ENCODE measurements at regions not wholly inside any gene's neighbourhood (a gene's known extent, or its start where the extent isn't known, plus 50 kb on each side); places are given as distances from the start of the nearest gene placed in this dataset.

GRCh38 chr10:55310143-55310542 is 509.1 kb upstream of the PCDH15 start:
- intact Hi-C loops (cut with DNase I): no loop called here
- no peak for DNase-seq (ENCODE audit: extremely low spot score)
- no peaks in the 10 kb centered on the region for H3K36me3 ChIP-seq
- no peaks in the 10 kb centered on the region for H3K27me3 ChIP-seq
- TF ChIP-seq POLR2A (IDR thresholded peaks at IDR 0.05; ENCODE audit: low read depth) (no peak), POLR2AphosphoS5 (IDR thresholded peaks at IDR 0.05) (no peak), EP300 (IDR thresholded peaks at IDR 0.05) (no peak), CTCF (IDR thresholded peaks at IDR 0.05) (no peak)
- no peaks in the 10 kb centered on the region for H3K9me3 ChIP-seq
- no peaks in the 10 kb centered on the region for H3K4me1 ChIP-seq
- no peak overlapping the region for H3K27ac ChIP-seq (replicated peaks in 1 of 4)
- 89% methylated on average over 1 of the region's 1 CpG for WGBS
- no peak overlapping the region for H3K4me3 ChIP-seq

- Histone ChIP-seq H3K4me3 (no peak overlapping the region), H3K27me3 (no peaks in the 10 kb centered on the region), H3K9me3 (no peaks in the 10 kb centered on the region), H3K36me3 (no peaks in the 10 kb centered on the region), H3K4me1 (no peaks in the 10 kb centered on the region), H3K27ac (replicated peaks in 1 of 4) (no peak overlapping the region)
- DNase-seq (ENCODE audit: extremely low spot score): no peak
- TF ChIP-seq POLR2A (IDR thresholded peaks at IDR 0.05; ENCODE audit: low read depth): no peak
- intact Hi-C loops (cut with DNase I): no loop called here
These were observed 504.3 kb upstream of the PCDH15 start for GRCh38 chr10:55305285-55305684.

GRCh38 chr10:55287346-55287745 is 486.3 kb upstream of the PCDH15 start:
- Histone ChIP-seq H3K4me1 (no peaks in the 10 kb centered on the region), H3K27me3 (no peaks in the 10 kb centered on the region), H3K36me3 (no peaks in the 10 kb centered on the region), H3K4me3 (no peak overlapping the region), H3K9me3 (no peaks in the 10 kb centered on the region), H3K27ac (replicated peaks in 1 of 4) (no peak overlapping the region)
- 55% methylated on average over 2 of the region's 2 CpGs for WGBS
- TF ChIP-seq CTCF (IDR thresholded peaks at IDR 0.05): no peak
- TF ChIP-seq POLR2AphosphoS5 (IDR thresholded peaks at IDR 0.05): no peak
- no peak for TF ChIP-seq EP300 (IDR thresholded peaks at IDR 0.05)
- no peak for TF ChIP-seq POLR2A (IDR thresholded peaks at IDR 0.05; ENCODE audit: low read depth)
- no peak for DNase-seq (ENCODE audit: extremely low spot score)
- intact Hi-C loops (cut with DNase I): no loop called here

DNA sequence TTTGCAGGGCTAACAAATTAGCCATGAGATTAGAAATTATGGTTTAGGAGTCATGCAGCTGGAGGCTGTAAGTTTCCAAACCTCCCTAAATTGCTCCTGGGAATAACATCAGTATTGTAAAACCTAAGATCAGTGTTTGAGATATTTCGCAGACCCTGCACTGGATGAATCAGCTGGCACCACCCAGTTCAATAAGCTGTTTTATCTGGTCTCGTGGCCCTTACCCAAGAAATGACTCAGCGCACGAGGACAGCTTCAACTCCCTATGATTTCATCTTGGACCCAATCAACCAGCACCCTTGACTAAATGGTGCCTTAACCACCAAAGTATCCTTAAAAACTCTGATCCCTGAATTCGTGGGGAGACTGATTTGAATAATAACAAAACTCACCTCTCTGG is 482.0 kb upstream of the PCDH15 start:
- H3K36me3 ChIP-seq: no peaks in the 10 kb centered on the region
- no peaks in the 10 kb centered on the region for H3K4me1 ChIP-seq
- no peak for TF ChIP-seq POLR2A (IDR thresholded peaks at IDR 0.05; ENCODE audit: low read depth)
- no peak for TF ChIP-seq POLR2AphosphoS5 (IDR thresholded peaks at IDR 0.05)
- no peak for TF ChIP-seq EP300 (IDR thresholded peaks at IDR 0.05)
- no peak for TF ChIP-seq CTCF (IDR thresholded peaks at IDR 0.05)
- WGBS: 80% methylated on average over 5 of the region's 5 CpGs
- DNase-seq (ENCODE audit: extremely low spot score): no peak
- no peak overlapping the region for H3K4me3 ChIP-seq
- H3K27ac ChIP-seq (replicated peaks in 1 of 4): no peak overlapping the region
- H3K9me3 ChIP-seq: no peaks in the 10 kb centered on the region
- intact Hi-C loops (cut with DNase I): no loop called here
- H3K27me3 ChIP-seq: no peaks in the 10 kb centered on the region

DNA sequence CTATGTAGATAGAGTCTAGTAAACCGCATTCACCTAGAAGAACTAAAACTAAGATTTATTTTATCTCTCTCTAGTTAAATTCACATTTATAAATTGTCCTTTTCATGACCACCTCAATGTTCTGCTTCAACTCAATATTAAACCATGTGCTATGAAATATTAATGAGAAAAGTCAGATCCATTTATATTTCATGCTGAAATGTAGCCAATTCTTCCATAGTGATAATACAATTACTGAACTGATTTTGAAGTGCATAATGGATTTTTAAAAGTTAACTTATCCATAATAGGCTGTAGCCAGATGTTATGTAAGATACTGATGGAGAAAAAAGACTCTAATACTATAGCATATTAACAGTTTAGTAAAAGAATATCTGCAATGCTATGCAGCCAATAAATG is 479.7 kb upstream of the PCDH15 start:
- DNase-seq (ENCODE audit: extremely low spot score): no peak
- intact Hi-C loops (cut with DNase I): no loop called here
- Histone ChIP-seq H3K36me3 (no peaks in the 10 kb centered on the region), H3K9me3 (no peaks in the 10 kb centered on the region), H3K27ac (replicated peaks in 1 of 4) (no peak overlapping the region), H3K4me3 (no peak overlapping the region), H3K4me1 (no peaks in the 10 kb centered on the region), H3K27me3 (no peaks in the 10 kb centered on the region)
- whole genome bisulfite sequencing: 84% methylated on average over 1 of the region's 1 CpG
- TF ChIP-seq POLR2A (IDR thresholded peaks at IDR 0.05; ENCODE audit: low read depth) (no peak), POLR2AphosphoS5 (IDR thresholded peaks at IDR 0.05) (no peak), EP300 (IDR thresholded peaks at IDR 0.05) (no peak), CTCF (IDR thresholded peaks at IDR 0.05) (no peak)
